Spleen (tissue), 7 donors: ENCODE measurements at regions not wholly inside any gene's neighbourhood (a gene's known extent, or its start where the extent isn't known, plus 50 kb on each side); places are given as distances from the start of the nearest gene placed in this dataset.

Source experiments
- CTCF ChIP-seq, 11 experiments: fragments of 200-600 bp in 7 of 11; fragments of 450-650 bp in 4 of 11; sonication (generic) in 4 of 11; IDR thresholded peaks in 8 of 11; conservative IDR thresholded peaks in 3 of 11; 1 replicate in 7 of 11; 2 replicates in 4 of 11; pipeline versions ENCODE4 v1.4.0 to v1.8.0; 2016 to 2021; ENCODE audit warnings: antibody characterized with exemption in 11 of 11, inconsistent platforms in 4 of 11, mild to moderate bottlenecking in 1 of 11
- POLR2A ChIP-seq, 3 donors: fragments of 450-650 bp; IDR thresholded peaks; one replicate each; pipeline ENCODE4 v1.5.1; 2017; ENCODE audit warnings: antibody characterized with exemption in 3 of 3, mild to moderate bottlenecking in 1 of 3
- donor health status: DM: no; HTN: no; CAD: no; lungs with moderate emphysema.
- donor health status: DM: no; HTN: no; CAD: no.
- donor health status: DM: no; HTN: no; CAD: no.

DNA sequence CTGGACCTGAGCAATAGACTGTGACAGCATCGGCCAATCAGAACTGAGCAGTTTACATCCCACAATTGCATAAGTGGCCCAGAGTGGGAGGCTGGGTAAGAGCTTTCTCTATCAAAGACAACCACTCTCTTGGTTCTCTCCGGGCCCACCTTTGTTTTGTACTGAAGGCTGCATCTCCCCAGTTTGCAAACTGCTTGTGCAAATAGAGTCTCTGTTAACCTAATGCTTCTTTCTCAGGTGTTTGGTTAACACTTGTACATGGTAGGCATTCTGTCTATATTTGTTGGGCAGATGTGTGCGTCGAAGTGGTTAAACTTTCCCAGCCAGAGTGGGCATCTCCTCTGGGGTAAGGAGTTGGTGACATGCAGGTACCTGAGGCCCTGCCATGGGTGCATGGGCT lies 177.1 kb downstream of the CDH26 start:
- TF ChIP-seq CTCF (IDR thresholded peaks at IDR 0.05 in 8 of 11, conservative IDR thresholded peaks at IDR 0.05 in 3 of 11) (no peak), POLR2A (IDR thresholded peaks at IDR 0.05) (no peak)
